Liver (tissue), 8 donors: ENCODE measurements at regions not wholly inside any gene's neighbourhood (a gene's known extent, or its start where the extent isn't known, plus 50 kb on each side); places are given as distances from the start of the nearest gene placed in this dataset.

Experiments
- DNase-seq: peaks from one replicate; pipeline ENCODE4 v3.0.0-alpha.2; 2017; ENCODE audit warnings: low spot score
- H3K27ac ChIP-seq, 2 donors: one replicate each; pipeline ENCODE4 v1.7.0; 2013; ENCODE audit warnings: inconsistent platforms in 2 of 2, low read length in 2 of 2, control low read depth in 1 of 2, low read depth in 1 of 2, mild to moderate bottlenecking in 1 of 2
- H3K27me3 ChIP-seq, 4 donors: one replicate each; pipeline versions ENCODE4 v1.6.1 to v1.7.0; 2013; ENCODE audit warnings: low read length in 3 of 4, inconsistent platforms in 1 of 4, mild to moderate bottlenecking in 1 of 4, moderate library complexity in 1 of 4; ENCODE audit not compliant: control insufficient read depth in 4 of 4, insufficient read depth in 4 of 4
- H3K36me3 ChIP-seq, 4 donors: one replicate each; pipeline versions ENCODE4 v1.6.1 to v1.7.0; 2013; ENCODE audit warnings: low read length in 3 of 4, mild to moderate bottlenecking in 3 of 4, low read depth in 1 of 4, moderate library complexity in 1 of 4; ENCODE audit not compliant: control insufficient read depth in 4 of 4, insufficient read depth in 3 of 4
- H3K4me1 ChIP-seq, 4 donors: one replicate each; pipeline versions ENCODE4 v1.6.1 to v1.7.0; 2013; ENCODE audit warnings: low read length in 3 of 4, mild to moderate bottlenecking in 3 of 4, moderate library complexity in 1 of 4; ENCODE audit not compliant: control insufficient read depth in 4 of 4, insufficient read depth in 4 of 4
- H3K4me3 ChIP-seq, 3 donors: one replicate each; pipeline versions ENCODE4 v1.6.1 to v1.7.0; 2013; ENCODE audit warnings: low read length in 3 of 3, control low read depth in 1 of 3, low read depth in 1 of 3, mild to moderate bottlenecking in 1 of 3
- H3K9ac ChIP-seq, 2 donors: one replicate each; pipeline ENCODE4 v1.7.0; 2013; ENCODE audit warnings: low read length in 2 of 2, mild to moderate bottlenecking in 2 of 2, moderate library complexity in 2 of 2, control low read depth in 1 of 2, low read depth in 1 of 2
- H3K9me3 ChIP-seq, 4 donors: one replicate each; pipeline versions ENCODE4 v1.6.1 to v1.7.0; 2013; ENCODE audit warnings: low read length in 3 of 4; ENCODE audit not compliant: control insufficient read depth in 4 of 4
- EGR1 ChIP-seq, 2 donors: IDR thresholded peaks; 2 replicates each; pipeline ENCODE4 v1.6.1; 2016 to 2018; ENCODE audit warnings: antibody characterized with exemption in 2 of 2, low read depth in 2 of 2
- FOXA1 ChIP-seq: IDR thresholded peaks from 2 replicates; pipeline ENCODE4 v1.6.1; 2016; ENCODE audit warnings: antibody characterized with exemption
- FOXA2 ChIP-seq: IDR thresholded peaks from 2 replicates; pipeline ENCODE4 v1.6.1; 2016; ENCODE audit warnings: antibody characterized with exemption
- HNF4A ChIP-seq, 2 donors: conservative IDR thresholded peaks; 2 replicates each; pipeline ENCODE4 v1.6.1; 2016; ENCODE audit warnings: antibody characterized with exemption in 2 of 2, mild to moderate bottlenecking in 2 of 2
- HNF4G ChIP-seq: IDR thresholded peaks from 2 replicates; pipeline ENCODE4 v1.6.1; 2016; ENCODE audit warnings: antibody characterized with exemption
- JUND ChIP-seq, 2 donors: IDR thresholded peaks; 2 replicates each; pipeline ENCODE4 v1.6.1; 2016; ENCODE audit warnings: antibody characterized with exemption in 2 of 2
- NR2F2 ChIP-seq: IDR thresholded peaks from 2 replicates; pipeline ENCODE4 v1.6.1; 2016; ENCODE audit warnings: antibody characterized with exemption
- RAD21 ChIP-seq, 2 donors: IDR thresholded peaks; 2 replicates each; pipeline ENCODE4 v1.6.1; 2016; ENCODE audit warnings: antibody characterized with exemption in 2 of 2, mild to moderate bottlenecking in 2 of 2
- RXRA ChIP-seq, 2 donors: IDR thresholded peaks; 2 replicates each; pipeline ENCODE4 v1.6.1; 2017 to 2018; ENCODE audit warnings: antibody characterized with exemption in 2 of 2, mild to moderate bottlenecking in 1 of 2
- TAF1 ChIP-seq: conservative IDR thresholded peaks from 2 replicates; pipeline ENCODE4 v1.6.1; 2016; ENCODE audit warnings: antibody characterized with exemption, mild to moderate bottlenecking
- YY1 ChIP-seq: IDR thresholded peaks from 2 replicates; pipeline ENCODE4 v1.6.1; 2016; ENCODE audit warnings: antibody characterized with exemption, mild to moderate bottlenecking
- WGBS: extraction: QIAGEN DNeasy Blood & Tissue Kit; methylation state at CpG from one replicate; pipeline ENCODE4 v1.1.7; 2013; 5-methylcytosine and 5-hydroxymethylcytosine counted together
- TF ChIP-seq, protein P1 (sequence below): IDR thresholded peaks from 2 replicates; pipeline ENCODE4 v1.6.1; 2016; ENCODE audit warnings: antibody characterized with exemption
- TF ChIP-seq, protein P2 (sequence below): fragments of 150-350 bp; IDR thresholded peaks from 2 replicates; pipeline ENCODE4 v1.5.1; 2017; ENCODE audit warnings: improper control_type of control experiment, low read depth, low read length; ENCODE audit not compliant: missing input control
- TF ChIP-seq, protein P3 (sequence below): IDR thresholded peaks from 2 replicates; pipeline ENCODE4 v1.6.1; 2016; ENCODE audit warnings: antibody characterized with exemption
- TF ChIP-seq, protein P4 (sequence below): IDR thresholded peaks from 2 replicates; pipeline ENCODE4 v1.6.1; 2016; ENCODE audit warnings: antibody characterized with exemption
- TF ChIP-seq, protein P5 (sequence below): IDR thresholded peaks from 2 replicates; pipeline ENCODE4 v1.6.1; 2016; ENCODE audit warnings: antibody characterized with exemption, mild to moderate bottlenecking
- donor health status: healthy.
- donor health status: healthy.
- donor health status: healthy.
- donor health status: healthy.
- donor health status: healthy.

DNA sequence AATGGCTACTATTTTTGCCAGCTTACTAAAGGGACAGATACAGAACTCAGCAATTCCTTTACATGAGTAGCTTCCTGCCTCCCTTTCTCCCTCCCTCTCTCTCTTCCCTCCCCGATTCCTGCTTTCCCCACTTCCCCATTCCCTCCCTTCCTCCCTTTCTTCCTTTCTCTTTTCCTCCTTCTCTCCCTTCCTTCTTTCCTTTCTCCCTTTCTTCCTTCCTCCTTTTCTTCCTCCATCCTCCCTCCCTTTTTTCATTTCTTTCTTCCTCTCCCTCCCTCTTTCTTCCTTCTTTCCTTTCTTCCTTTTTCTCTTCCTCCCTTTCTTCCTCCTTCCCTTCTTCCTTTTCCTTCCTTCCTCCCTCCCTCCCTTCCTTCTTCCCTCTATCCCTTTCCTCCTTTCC, 178.1 kb downstream of the RNF144B start:
- Histone ChIP-seq H3K36me3 (no peaks in the 10 kb centered on the region), H3K9ac (no peak overlapping the region), H3K27ac (no peak overlapping the region), H3K27me3 (peaks cover 0 to 3% (median 0%) of the 10 kb centered on the region in 4 donors), H3K9me3 (no peaks in the 10 kb centered on the region), H3K4me1 (no peaks in the 10 kb centered on the region), H3K4me3 (no peak overlapping the region)
- 70% methylated on average over 1 of the region's 1 CpG for WGBS
- TF ChIP-seq HNF4A (conservative IDR thresholded peaks at IDR 0.05) (no peak), NR2F2 (no peak), FOXA2 (no peak), FOXA1 (no peak), RXRA (IDR thresholded peaks at IDR 0.05) (no peak), YY1 (no peak), TAF1 (no peak)
- TF ChIP-seq, protein P1, sequence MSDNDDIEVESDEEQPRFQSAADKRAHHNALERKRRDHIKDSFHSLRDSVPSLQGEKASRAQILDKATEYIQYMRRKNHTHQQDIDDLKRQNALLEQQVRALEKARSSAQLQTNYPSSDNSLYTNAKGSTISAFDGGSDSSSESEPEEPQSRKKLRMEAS: no peak
- DNase-seq: no peak

DNA sequence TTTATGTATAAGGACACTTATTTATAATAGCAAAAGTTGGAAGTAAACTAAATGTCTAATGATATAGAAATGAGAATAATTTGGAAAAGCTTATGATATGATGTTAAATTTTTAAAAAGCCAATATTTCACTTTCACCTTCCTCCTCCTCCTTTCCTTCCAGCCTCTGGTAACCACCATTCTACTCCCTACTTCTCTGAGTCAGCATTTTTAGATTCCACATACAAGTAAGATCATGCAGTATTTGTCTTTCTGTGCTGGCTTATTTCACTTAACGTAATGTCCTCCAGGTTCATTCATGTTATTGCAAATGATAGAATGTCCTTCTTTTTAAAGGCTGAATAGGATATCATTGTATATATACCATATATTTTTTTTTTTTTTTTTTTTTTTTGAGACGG, 180.2 kb downstream of the RNF144B start:
- no peak for TF ChIP-seq FOXA1
- Histone ChIP-seq H3K36me3 (no peaks in the 10 kb centered on the region), H3K27me3 (peaks cover 0 to 3% (median 0%) of the 10 kb centered on the region in 4 donors), H3K4me3 (no peak overlapping the region), H3K27ac (no peak overlapping the region), H3K9me3 (no peaks in the 10 kb centered on the region), H3K4me1 (no peaks in the 10 kb centered on the region), H3K9ac (no peak overlapping the region)
- 85% methylated on average over 2 of the region's 2 CpGs for WGBS
- no peak for DNase-seq

DNA sequence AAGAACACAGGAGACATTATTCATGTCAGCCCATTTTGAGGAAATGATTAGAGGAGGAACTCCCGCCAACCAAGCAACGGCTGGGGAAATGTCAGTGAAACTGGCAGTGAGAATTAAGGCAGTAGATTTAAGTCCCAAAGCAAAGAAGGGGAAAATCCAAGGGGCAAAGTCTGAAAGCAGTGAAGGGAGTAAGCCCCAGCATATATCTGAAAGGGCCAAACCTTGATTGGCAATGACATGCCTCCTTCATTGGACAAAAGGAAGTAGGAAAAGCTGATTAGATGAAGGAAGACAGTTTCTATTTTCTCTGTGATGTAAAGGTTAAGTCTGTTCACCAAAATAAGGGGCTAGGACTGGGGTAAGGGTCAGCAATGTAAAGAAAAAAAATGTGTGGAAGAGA, 190.3 kb downstream of the RNF144B start:
- Histone ChIP-seq H3K27me3 (no peaks in the 10 kb centered on the region), H3K4me1 (no peaks in the 10 kb centered on the region), H3K9me3 (no peaks in the 10 kb centered on the region), H3K4me3 (no peak overlapping the region), H3K36me3 (no peaks in the 10 kb centered on the region), H3K9ac (no peak overlapping the region), H3K27ac (no peak overlapping the region)
- no peak for DNase-seq
- 64% methylated on average over 2 of the region's 2 CpGs for WGBS
- TF ChIP-seq, protein P2, sequence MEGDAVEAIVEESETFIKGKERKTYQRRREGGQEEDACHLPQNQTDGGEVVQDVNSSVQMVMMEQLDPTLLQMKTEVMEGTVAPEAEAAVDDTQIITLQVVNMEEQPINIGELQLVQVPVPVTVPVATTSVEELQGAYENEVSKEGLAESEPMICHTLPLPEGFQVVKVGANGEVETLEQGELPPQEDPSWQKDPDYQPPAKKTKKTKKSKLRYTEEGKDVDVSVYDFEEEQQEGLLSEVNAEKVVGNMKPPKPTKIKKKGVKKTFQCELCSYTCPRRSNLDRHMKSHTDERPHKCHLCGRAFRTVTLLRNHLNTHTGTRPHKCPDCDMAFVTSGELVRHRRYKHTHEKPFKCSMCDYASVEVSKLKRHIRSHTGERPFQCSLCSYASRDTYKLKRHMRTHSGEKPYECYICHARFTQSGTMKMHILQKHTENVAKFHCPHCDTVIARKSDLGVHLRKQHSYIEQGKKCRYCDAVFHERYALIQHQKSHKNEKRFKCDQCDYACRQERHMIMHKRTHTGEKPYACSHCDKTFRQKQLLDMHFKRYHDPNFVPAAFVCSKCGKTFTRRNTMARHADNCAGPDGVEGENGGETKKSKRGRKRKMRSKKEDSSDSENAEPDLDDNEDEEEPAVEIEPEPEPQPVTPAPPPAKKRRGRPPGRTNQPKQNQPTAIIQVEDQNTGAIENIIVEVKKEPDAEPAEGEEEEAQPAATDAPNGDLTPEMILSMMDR: no peak
- no peak for TF ChIP-seq RAD21 (IDR thresholded peaks at IDR 0.05)
- TF ChIP-seq YY1: no peak
- no peak for TF ChIP-seq EGR1 (IDR thresholded peaks at IDR 0.05; ENCODE audit: low read depth in 2 of 2)
- TF ChIP-seq, protein P3, sequence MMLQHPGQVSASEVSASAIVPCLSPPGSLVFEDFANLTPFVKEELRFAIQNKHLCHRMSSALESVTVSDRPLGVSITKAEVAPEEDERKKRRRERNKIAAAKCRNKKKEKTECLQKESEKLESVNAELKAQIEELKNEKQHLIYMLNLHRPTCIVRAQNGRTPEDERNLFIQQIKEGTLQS: no peak
- no peak for TF ChIP-seq NR2F2
- TF ChIP-seq RXRA (IDR thresholded peaks at IDR 0.05): no peak

DNA sequence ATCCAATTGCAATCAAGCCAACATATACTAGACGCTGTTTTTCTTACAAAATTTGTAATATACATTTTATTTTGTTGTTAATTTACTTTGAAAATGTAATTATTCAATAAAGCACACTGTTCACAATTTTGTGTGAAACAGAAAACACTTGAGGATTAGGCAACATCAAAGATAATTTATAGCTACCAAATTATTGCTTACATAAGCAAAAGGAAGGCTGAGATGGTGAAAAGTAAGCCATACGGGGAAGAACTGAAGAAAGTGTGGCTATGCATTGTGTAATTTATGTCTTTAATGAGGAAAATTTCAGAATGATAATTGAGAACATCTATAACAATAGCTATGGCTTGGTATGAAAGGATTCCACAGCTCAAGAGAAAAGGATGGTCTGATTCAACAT, 192.0 kb downstream of the RNF144B start:
- no peak for DNase-seq
- H3K36me3 ChIP-seq: no peaks in the 10 kb centered on the region
- no peak overlapping the region for H3K9ac ChIP-seq
- 64% methylated on average over 2 of the region's 2 CpGs for WGBS
- H3K9me3 ChIP-seq: no peaks in the 10 kb centered on the region
- no peak overlapping the region for H3K4me3 ChIP-seq
- no peaks in the 10 kb centered on the region for H3K4me1 ChIP-seq
- H3K27me3 ChIP-seq: no peaks in the 10 kb centered on the region
- H3K27ac ChIP-seq: no peak overlapping the region
- TF ChIP-seq, protein P3: no peak
- TF ChIP-seq HNF4G (no peak), RAD21 (IDR thresholded peaks at IDR 0.05) (no peak), FOXA2 (no peak), RXRA (IDR thresholded peaks at IDR 0.05) (no peak), FOXA1 (no peak), EGR1 (IDR thresholded peaks at IDR 0.05; ENCODE audit: low read depth in 2 of 2) (no peak), JUND (IDR thresholded peaks at IDR 0.05) (no peak)
- TF ChIP-seq, protein P1: no peak
- TF ChIP-seq, protein P4, sequence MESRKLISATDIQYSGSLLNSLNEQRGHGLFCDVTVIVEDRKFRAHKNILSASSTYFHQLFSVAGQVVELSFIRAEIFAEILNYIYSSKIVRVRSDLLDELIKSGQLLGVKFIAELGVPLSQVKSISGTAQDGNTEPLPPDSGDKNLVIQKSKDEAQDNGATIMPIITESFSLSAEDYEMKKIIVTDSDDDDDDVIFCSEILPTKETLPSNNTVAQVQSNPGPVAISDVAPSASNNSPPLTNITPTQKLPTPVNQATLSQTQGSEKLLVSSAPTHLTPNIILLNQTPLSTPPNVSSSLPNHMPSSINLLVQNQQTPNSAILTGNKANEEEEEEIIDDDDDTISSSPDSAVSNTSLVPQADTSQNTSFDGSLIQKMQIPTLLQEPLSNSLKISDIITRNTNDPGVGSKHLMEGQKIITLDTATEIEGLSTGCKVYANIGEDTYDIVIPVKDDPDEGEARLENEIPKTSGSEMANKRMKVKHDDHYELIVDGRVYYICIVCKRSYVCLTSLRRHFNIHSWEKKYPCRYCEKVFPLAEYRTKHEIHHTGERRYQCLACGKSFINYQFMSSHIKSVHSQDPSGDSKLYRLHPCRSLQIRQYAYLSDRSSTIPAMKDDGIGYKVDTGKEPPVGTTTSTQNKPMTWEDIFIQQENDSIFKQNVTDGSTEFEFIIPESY: no peak
- TF ChIP-seq, protein P5, sequence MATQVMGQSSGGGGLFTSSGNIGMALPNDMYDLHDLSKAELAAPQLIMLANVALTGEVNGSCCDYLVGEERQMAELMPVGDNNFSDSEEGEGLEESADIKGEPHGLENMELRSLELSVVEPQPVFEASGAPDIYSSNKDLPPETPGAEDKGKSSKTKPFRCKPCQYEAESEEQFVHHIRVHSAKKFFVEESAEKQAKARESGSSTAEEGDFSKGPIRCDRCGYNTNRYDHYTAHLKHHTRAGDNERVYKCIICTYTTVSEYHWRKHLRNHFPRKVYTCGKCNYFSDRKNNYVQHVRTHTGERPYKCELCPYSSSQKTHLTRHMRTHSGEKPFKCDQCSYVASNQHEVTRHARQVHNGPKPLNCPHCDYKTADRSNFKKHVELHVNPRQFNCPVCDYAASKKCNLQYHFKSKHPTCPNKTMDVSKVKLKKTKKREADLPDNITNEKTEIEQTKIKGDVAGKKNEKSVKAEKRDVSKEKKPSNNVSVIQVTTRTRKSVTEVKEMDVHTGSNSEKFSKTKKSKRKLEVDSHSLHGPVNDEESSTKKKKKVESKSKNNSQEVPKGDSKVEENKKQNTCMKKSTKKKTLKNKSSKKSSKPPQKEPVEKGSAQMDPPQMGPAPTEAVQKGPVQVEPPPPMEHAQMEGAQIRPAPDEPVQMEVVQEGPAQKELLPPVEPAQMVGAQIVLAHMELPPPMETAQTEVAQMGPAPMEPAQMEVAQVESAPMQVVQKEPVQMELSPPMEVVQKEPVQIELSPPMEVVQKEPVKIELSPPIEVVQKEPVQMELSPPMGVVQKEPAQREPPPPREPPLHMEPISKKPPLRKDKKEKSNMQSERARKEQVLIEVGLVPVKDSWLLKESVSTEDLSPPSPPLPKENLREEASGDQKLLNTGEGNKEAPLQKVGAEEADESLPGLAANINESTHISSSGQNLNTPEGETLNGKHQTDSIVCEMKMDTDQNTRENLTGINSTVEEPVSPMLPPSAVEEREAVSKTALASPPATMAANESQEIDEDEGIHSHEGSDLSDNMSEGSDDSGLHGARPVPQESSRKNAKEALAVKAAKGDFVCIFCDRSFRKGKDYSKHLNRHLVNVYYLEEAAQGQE: no peak
